ENCODE measurements at regions not wholly inside any gene's neighbourhood (a gene's known extent, or its start where the extent isn't known, plus 50 kb on each side); places are given as distances from the start of the nearest gene placed in this dataset.
"Not testable (repeated sequence)": the region's sequence is repeated elsewhere in the genome, so short reads cannot be mapped to it uniquely, and the experiment has no call there.

GRCh38 chr15:79743032-79743431 lies 153.8 kb downstream of the MTHFS start:
- Histone ChIP-seq H3K4me1 (no peaks in the 10 kb centered on the region), H3K27ac (no peak overlapping the region), H3K4me3 (no peak overlapping the region), H3K9me3 (no peaks in the 10 kb centered on the region), H3K36me3 (no peaks in the 10 kb centered on the region), H3K27me3 (ENCODE audit: low read depth) (no peaks in the 10 kb centered on the region)
- TF ChIP-seq CTCF (IDR thresholded peaks at IDR 0.05): no peak
- ATAC-seq (no peak), DNase-seq (no peak)
- intact Hi-C loops (cut with DNase I): loop anchor here (5.0 kb wide), 1 partner anchor 36 kb away; no protein-coding TSS in a partner anchor

- intact Hi-C loops (cut with DNase I): loop anchor here (5.0 kb wide), 1 partner anchor 37 kb away; no protein-coding TSS in a partner anchor
- not testable (repeated sequence) for H3K36me3 ChIP-seq; H3K27ac ChIP-seq; H3K27me3 ChIP-seq (ENCODE audit: low read depth); H3K4me1 ChIP-seq; H3K9me3 ChIP-seq; H3K4me3 ChIP-seq; ATAC-seq; DNase-seq
Observed at GRCh38 chr15:79744485-79744884, 152.3 kb downstream of the MTHFS start.

GRCh38 chr15:79756365-79756764 lies 140.4 kb downstream of the MTHFS start:
- intact Hi-C loops (cut with DNase I): no loop called here
- Histone ChIP-seq H3K27ac (no peak overlapping the region), H3K36me3 (no peaks in the 10 kb centered on the region), H3K4me3 (no peak overlapping the region), H3K27me3 (ENCODE audit: low read depth) (no peaks in the 10 kb centered on the region), H3K9me3 (no peaks in the 10 kb centered on the region), H3K4me1 (no peaks in the 10 kb centered on the region)
- TF ChIP-seq CTCF (IDR thresholded peaks at IDR 0.05): no peak
- ATAC-seq (no peak), DNase-seq (no peak)

- intact Hi-C loops (cut with DNase I): no loop called here
- Histone ChIP-seq H3K27me3 (ENCODE audit: low read depth) (no peaks in the 10 kb centered on the region), H3K4me3 (no peak overlapping the region), H3K27ac (no peak overlapping the region), H3K9me3 (no peaks in the 10 kb centered on the region), H3K4me1 (no peaks in the 10 kb centered on the region), H3K36me3 (no peaks in the 10 kb centered on the region)
- ATAC-seq: no peak
- DNase-seq: no peak
- no peak for TF ChIP-seq CTCF (IDR thresholded peaks at IDR 0.05)
Observed at GRCh38 chr15:79765081-79765480, 131.7 kb downstream of the MTHFS start.

GRCh38 chr15:79769069-79769481 lies 127.7 kb downstream of the MTHFS start:
- Histone ChIP-seq H3K4me1 (no peaks in the 10 kb centered on the region), H3K9me3 (no peaks in the 10 kb centered on the region), H3K36me3 (no peaks in the 10 kb centered on the region), H3K4me3 (no peak overlapping the region), H3K27me3 (ENCODE audit: low read depth) (no peaks in the 10 kb centered on the region), H3K27ac (no peak overlapping the region)
- peak; percentile 27 for TF ChIP-seq CTCF (IDR thresholded peaks at IDR 0.05)
- intact Hi-C loops (cut with DNase I): no loop called here
- DNase-seq (no peak), ATAC-seq (no peak)

- Histone ChIP-seq H3K4me1 (no peaks in the 10 kb centered on the region), H3K4me3 (no peak overlapping the region), H3K27ac (no peak overlapping the region), H3K36me3 (no peaks in the 10 kb centered on the region), H3K27me3 (ENCODE audit: low read depth) (no peaks in the 10 kb centered on the region), H3K9me3 (no peaks in the 10 kb centered on the region)
- TF ChIP-seq CTCF (IDR thresholded peaks at IDR 0.05): no peak
- no peak for DNase-seq
- intact Hi-C loops (cut with DNase I): no loop called here
- no peak for ATAC-seq
Observed at GRCh38 chr15:79769933-79770759, 126.7 kb downstream of the MTHFS start.
